ENCODE measurements at regions not wholly inside any gene's neighbourhood (a gene's known extent, or its start where the extent isn't known, plus 50 kb on each side); places are given as distances from the start of the nearest gene placed in this dataset.
"Not testable (repeated sequence)": the region's sequence is repeated elsewhere in the genome, so short reads cannot be mapped to it uniquely, and the experiment has no call there.

DNA sequence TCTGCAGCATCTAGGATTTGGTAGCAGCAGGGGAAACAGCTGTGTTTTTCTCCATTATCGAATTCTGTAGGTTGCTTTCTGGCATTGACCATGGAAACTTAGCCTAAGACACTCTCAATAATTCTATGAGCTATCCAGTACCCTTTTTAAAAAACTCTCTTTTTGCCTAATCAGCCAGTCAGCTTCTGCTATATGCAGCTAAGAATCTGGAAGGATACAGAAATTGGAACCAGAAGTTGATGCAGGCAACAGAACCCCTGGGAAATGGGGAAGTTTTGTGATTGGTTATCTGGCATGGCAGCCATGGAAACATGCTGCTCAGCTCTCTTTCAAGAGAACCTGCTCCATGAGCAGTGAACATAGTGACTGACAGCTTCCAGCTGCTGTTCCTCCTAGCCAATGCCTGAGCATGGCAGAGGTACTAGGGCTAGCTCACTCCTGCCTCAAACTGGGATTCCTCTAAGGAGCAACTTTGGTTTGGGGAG, 417.6 kb upstream of the MAOA start:
- DNase-seq = no peak

DNA sequence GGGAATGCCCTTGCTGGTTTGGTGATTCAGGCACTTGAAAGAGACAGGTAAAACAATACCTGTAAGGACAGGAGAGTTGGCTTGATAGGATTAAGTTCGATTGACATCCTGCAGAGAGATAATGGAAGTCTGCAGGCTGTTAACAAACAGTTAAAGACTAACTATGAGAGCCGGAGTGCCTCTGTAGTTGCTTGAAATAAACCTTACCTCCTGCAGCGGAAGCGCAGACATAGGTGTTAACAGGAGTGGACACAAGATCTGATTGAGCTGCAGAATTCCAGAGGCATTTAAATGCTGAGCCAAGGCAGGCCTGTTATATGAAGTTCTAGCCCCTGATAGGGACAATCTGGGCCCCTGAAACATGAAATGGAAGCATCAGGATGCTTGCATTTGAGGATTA, 416.7 kb upstream of the MAOA start:
- DNase-seq = no peak

DNA sequence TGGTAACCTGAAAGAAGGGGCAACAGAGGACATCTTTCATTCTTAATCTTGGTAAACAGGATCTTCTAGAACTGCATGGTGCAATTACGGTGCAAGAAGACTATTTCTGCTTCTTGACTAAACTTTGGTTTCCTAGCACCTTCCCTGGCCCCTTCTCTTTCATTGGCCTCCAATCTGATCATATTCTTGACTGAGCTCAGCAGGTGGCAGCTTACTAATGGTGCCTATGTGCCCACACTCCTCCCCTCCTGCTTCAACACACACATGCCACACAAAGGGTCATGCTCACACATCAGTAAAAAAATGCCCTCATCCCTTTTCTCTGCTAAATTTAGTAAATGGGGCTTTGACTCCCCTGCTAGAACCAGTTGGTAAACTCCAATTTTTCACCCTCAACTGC, 400.5 kb upstream of the MAOA start:
- no peak for DNase-seq

DNA sequence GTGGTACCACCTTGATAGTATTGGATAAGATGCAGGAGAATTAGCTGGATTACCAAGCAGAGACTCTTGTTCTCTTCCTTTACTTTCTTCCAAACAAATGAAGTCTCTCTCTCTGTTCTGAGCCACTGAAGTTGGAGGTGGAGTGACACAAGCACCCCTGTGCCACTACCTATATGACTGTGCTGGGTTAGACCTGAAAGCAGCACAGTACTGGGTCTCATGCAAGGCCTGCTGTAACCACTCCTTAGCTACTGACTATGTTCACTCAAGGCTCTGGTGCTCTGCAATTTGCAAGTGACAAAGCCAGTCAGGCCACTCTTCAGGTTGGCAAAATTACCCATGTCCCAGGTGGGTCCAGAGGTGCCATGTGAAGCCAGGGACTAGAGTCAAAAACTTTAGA, 389.6 kb upstream of the MAOA start:
- DNase-seq = no peak

DNA sequence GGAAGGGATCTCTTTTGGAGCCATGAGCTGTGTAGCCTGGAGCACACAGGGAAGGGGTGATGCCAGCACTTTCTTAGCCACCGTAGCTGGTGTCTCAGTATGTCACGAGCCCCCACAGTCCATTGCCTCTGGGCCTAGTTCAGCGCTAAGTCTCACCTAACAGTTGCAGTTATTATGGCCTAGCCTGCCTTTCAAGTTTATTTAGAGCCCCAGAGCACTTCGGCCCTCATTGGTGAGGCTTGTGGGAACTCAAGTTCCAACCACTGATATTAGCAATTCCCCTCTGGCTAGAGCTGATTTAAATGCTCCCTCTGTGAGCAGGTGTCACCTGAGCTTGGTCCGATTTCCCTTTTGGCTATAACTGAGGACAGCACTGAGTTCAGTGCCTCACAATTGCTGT, 388.4 kb upstream of the MAOA start:
- DNase-seq = no peak

DNA sequence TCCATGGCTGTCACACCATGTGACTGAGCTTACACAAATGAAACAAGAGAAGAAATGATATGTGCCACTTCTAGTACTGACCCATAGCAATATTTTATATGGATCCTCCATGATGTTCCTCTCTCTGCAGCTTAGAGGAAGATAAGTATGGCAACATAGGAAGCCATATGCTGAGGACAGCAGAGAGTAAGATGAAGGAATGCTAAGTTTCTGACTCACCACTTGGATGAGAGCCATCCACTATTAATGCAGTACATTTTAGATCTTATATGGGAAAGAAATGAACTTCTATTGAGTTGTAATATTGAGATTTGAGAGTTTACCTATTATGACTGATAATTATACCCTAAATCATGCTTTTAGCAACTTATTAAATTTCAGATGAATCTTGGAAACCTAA, 386.9 kb upstream of the MAOA start:
- DNase-seq = no peak

DNA sequence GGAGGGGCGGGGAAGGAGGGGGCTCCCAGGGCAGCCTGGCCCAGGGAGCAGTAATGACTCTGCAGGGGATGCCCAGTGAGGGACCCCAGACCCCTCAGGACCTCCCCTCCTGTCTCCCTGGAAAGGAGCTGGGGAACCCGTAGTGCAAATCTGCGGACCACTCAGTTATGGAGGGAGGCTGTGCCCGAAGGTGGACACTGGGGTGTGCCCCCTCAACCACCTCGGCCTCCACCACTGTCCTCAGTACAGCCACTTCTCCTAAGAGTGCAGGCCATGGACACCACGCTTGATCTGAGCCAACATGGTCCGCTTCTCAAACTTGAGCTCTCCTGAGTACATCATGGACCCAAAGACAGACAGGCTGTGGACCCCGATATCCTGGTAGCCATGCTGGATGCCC, 378.2 kb upstream of the MAOA start:
- no peak for DNase-seq

DNA sequence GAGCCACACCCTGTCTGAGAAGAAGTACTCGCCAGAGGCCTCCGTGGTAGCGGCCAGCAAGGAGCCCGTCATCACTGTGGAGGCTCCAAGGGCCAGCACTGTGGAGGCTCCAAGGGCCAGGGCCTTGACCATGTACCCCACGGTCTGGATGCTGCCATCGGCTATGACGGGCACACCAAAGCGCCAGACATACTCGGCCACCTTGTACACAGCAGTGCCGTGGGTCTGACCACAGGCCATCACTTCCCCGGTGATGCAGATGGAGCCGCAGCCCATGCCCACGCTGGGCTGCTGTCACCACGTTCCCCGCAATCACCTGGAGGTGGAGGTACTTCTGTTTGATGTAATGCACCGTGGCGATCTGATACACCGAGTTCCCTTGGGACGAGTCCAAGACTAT, 377.7 kb upstream of the MAOA start:
- no peak for DNase-seq

DNA sequence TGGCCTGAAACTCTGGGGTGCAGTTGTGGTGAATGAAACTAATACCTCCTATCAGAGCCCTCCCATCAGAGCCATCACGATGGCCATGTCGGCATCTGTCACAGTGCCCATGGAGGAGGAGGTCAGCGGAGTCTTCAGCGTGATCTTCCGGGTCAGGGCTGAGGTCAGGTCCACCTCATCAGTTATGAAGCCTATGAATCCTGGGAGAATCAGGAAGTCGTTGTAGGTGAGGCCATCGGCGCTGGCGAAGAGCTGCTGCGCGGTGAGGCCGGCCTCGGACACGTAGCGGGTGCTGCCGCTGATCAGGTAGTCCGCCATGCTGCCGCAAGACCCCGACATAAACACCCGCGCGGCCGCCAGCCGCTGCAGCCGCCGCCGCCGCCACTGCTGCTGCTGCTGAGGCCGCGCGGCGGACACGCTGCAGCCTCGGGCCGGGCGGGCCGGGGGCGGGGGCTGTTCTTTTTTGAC, 376.7 kb upstream of the MAOA start:
- DNase-seq = no peak

DNA sequence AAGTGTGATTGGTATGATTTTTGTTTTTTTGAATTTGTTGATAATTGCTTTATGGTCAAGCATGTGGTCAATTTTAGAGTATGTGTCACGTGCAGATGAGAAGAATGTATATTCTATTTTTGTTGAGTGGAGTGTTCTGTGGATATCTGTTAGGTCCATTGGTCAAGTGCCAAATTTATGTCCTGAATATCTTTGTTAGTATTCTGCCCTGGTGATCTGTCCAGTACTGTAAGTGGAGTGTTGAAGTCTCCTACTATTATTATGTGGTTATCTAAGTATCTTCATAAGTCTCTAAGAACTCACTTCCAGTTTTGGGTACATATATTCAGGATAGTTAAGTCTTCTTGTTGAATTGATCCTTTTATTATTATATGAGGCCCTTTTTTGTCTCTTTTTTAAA, 372.9 kb upstream of the MAOA start:
- DNase-seq = no peak

DNA sequence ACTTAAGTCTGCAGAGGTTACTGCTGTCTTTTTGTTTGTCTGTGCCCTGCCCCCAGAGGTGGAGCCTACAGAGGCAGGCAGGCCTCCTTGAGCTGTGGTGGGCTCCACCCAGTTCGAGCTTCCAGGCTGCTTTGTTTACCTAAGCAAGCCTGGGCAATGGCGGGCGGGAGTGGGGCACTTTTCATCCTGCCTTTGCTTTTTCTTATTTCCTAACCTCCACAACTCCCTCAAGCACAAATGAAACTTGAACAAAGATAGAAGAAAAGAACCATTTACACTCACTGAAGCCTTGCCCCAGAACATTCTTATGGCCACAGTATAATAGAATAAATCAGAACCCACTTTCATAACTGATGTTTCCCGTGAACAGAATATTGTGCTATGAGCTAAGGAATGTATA, 344.5 kb upstream of the MAOA start:
- DNase-seq = not testable (repeated sequence)

DNA sequence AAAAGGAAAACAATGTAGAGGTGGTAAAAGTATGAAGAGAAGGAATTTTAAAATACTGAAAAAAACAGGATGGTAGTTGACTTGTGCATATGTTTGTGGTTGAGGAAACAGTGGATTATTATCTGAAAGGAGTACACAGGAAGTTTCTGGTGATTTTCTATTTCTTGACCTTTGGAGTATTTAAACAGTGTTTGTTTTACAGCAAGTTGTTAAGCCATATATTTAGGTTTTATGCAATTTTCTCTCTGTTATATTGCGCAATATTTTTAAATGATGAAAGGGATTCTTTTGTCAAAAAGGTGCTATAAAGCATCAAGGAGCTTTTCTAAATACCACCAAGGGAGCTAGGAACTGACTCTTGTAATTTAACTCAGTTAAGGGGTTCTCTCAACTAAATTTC, 343.1 kb upstream of the MAOA start:
- DNase-seq = no peak

DNA sequence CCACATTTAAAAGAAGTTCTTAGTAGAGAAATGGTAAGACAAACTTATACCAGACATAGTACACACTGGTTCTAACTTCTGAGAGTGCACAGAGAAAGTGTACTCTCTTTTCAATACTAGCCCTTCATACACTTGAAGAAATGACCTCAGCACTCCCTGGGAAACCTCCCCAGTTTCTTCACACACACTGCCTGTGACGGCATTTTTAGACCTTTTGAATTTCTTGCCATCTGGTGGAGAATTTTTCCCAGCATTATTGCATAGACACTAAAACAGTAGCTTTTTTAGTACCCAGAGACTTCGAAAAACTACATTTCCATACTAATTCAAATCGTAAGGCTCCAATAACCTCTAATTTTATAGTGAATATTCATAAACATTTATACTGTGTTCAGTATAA, 341.6 kb upstream of the MAOA start:
- no peak for DNase-seq

DNA sequence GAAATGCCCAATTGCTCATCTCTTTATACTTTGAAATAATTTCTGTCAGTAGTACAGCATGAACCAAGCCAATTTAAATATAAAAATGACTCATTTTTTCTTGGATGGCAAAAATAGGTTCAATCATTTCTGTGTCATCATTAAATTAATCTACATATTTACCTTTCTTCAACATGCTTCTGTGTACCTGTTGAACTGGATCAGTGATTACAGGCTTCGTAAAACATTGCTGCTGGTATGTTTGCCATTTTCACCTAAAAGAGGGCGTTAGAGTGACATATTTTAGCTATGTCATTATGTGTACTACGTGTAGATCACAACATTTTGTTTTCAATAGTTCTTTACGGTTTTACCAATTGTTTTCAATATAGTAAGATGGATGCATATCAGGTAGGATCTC, 340.5 kb upstream of the MAOA start:
- DNase-seq = no peak

DNA sequence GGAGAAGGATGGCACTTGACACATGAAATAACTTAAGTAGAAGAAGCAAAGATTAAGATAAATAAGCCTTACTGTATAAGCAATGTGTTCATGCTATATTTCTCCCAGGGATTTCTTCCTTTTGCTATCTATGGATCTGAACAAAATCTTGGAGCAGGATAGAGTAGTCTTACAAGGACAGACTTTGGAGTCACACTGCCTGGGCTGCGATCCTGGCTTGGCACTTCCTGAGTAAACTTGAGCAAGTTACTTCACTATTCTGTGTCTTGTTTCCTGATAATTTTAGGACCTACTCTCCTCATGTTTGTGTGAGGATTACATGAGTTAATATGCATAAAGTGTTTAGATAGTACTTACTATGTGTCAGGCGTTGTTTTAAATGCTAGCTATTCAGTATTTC, 340.0 kb upstream of the MAOA start:
- no peak for DNase-seq

DNA sequence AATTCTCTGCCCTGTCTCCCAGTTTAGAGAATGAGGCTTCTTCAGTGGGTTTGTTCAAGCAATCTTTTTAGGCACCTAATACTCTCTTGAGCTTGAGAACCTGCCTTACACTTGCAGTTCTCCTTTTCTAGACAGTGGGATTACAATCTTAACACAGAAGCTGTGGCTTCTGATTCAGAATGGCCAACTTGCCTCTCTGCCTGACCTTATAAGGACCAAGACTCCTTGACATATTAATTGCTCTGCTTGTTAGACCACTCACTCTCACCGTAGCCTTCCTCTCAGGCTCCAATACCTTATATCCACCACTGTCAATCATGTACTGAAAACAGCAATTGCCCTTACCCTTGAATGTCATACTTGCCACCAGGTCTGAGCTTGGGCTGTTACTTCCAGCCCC, 338.7 kb upstream of the MAOA start:
- DNase-seq = no peak

DNA sequence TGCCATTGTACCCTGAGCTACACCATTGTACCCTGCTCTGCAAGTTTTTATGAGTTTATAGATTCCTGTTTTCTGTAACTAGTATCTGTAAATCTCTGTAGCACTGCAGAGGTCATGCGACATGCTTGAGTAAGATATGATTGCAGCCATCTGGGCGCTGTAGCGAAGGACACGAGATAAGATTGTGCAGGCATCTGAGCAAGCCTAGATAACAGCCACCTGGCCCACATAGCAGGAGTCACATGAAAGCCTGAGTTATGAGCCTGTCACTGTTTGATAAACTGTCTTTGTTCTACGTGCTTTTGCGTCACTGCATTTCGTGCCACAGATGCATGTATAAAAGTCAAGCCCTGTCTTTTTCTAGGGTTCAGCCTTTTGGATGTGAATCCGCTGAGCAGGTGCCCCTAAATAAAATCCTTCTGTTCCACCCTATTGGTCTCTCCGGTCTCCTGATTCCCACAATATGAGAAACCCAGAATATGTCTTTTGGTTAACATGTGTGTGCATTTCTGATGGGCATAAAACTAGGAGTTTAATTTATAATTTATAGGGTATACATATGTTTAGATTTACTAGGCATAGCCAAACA, 327.6 kb upstream of the MAOA start:
- no peak for DNase-seq

DNA sequence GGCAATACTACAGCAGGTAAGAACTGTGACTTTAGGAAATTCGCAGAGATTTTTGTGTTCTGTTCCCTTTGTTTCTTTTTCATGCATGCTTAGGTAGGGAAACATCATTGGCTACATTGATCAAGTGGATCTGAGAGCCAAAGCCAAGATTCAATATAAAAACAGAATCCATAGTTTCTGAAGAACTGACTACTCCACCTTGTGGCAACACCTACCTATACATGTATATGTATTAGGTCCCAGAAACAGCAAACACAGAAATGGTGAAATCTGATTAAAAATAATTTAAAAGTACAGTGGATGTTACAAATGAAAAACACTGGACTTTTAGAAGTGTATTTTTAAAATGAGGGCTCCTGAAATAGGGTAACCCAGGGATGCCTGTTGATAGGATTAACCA, 322.6 kb upstream of the MAOA start:
- no peak for DNase-seq

DNA sequence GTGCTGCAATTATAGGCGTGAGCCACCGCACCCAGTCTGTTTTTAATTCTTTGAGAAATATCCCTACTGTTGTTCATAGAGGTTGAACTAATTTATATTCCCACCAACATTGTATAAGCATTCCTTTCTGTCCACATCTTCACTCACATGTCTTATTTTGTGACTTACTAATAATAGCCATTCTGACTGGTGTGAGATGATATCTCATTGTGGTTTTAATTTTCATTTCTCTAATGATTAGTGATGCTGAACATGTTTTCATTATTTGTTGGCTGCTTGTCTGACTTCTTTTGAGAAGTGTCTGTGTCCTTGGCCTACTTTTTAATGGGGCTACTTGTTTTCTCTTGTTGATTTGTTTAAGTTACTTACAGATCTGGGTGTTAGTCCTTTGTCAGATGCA, 310.9 kb upstream of the MAOA start:
- no peak for DNase-seq

DNA sequence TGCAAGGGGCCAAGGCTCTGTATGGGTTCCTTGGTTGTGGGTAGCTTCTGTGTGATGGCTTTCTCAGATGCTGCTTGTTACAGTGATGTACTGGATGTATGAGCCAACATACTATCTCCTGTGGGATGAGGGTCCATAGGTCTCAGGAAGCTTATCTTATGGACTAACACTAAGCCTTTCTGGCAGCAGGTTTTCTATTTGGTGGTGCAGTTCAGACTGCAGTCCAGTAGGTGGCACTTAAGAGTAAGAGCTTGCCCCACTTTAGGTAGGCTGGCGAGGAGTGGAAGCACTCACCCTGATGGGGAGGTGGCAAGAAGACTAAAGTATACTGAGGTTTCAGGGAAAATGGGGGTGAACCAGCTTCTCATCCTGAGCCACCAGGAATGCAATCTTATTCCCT, 306.7 kb upstream of the MAOA start:
- no peak for DNase-seq

DNA sequence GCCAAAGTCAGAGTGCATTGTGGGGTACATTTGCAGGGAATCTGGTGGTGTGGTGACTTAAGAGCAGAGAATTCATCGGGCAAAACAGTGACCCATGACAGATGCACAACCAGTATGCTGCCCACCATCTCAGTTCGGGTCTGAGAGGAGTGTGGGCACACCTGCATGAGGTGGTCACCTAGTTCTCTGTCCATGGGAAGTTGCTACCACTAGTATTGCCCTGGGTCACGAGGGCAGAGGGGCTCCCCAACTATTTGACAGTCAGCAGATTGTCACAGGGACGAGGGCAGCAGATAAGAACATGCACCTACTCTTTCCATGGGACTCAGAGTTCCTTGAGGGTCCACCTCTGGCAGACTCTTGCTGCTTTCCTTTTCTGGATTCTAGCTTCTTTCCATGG, 305.2 kb upstream of the MAOA start:
- DNase-seq = no peak

DNA sequence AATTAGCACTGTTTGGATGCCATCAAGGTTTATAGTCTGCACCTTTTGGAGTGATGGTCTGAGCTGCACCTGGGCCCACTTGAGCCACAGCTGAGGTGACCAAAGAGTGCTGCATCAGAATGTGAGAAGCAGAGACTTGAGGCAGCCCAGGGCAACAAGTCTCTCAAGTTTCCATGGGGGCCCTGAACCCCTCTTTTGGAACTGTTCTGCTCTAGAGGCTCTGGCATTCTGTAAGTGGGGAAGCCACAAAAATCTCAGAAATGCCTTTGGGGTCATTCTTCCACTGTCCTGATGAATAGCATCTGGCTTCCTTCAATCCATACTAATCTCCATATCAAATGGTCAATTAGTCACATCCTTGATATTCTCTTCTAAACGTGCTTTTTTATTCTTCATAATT, 298.4 kb upstream of the MAOA start:
- no peak for DNase-seq

DNA sequence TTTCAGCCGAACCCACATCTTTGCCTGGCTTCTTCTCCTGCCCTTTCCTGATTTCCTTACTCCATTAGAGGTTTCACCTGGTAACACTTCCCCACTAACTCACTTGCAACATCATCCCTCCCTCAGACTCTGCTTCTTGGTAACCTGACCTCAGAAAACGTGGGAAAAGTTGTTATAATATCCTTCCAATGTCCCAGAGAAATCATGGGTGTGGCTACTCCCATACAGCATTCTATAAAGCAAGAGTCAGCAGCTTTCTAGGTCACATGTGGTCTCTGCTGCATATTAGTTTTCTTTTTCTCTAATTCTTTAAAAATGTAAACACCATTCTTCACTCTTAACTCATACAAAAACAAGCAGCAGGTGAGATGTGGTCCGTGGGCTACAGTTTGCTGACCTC, 283.1 kb upstream of the MAOA start:
- no peak for DNase-seq

DNA sequence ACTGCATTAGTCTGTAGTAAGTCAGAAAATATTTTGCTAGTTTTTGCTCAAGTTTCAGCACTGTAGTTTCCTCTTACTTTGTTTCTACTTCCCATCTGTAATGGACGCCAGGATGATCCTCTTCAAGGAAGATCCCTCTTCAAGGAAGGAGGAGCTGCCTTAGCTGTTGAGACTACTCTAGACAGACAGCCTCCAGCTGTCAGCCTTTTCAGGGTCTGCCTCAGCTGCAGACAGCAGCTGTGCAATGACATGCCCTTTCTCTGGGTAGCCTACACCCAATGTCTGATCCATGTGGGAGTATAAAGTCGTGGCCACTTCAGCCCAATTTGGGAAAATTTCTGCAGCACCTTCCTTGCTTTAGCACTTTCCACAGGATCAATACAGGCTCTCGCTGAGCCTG, 281.0 kb upstream of the MAOA start:
- DNase-seq = no peak

DNA sequence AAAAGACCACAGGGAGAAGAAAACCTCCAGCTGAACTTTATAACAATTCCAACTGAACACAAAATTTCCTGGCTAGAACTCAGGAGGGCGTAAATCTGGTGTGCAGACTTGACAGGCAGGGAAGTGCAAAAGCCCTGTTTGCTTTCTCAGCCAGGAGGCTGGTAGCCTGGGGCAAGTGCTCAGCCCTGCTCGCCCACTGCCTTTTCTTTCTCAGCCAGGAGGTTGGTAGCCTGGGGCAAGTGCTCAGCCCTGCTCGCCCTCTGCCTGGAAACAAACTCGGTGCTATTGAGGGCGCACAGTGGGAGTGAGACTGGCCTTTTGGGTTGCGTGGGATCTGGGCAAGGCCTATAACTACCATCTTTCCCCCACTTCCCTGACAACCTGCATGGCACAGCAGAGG, 275.4 kb upstream of the MAOA start:
- DNase-seq = no peak

DNA sequence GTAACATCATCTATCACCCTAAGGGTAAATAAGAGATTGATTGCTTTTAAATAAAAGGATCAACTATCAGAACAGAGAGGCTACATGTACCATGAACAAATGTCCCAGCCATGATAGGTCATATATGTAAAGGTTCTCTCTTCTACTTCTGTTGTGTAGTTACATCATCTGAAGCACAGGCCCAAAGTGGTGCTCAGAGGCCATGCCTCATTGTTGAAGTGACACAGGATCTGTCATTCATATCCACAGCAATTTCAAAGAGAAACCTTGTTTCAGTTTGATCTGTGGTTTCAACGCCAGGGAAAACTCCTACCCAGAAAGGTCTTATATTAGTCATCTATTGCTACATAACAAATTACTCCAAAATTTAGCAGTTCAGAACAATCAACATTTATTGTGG, 269.2 kb upstream of the MAOA start:
- no peak for DNase-seq
